ENCODE measurements at regions not wholly inside any gene's neighbourhood (a gene's known extent, or its start where the extent isn't known, plus 50 kb on each side); places are given as distances from the start of the nearest gene placed in this dataset.

DNA sequence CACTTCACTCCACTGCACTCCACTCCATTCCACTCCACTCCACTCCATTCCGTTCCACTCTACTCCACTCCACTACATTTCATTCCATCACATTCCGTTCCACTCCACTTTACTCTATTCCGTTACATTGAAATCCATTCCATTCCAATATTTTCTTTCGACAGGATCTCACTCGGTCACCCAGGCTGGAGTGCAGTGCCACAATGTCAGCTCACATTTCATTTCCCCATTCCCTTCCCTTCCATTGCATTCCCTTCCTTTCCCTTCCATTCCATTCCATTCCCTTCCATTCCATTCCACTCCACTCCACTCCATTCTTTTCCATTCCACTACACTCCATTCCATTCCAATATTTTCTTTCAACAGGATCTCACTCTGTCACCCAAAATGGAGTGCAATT, 1407.6 kb upstream of the USP9Y start:
- TF ChIP-seq, protein P1, sequence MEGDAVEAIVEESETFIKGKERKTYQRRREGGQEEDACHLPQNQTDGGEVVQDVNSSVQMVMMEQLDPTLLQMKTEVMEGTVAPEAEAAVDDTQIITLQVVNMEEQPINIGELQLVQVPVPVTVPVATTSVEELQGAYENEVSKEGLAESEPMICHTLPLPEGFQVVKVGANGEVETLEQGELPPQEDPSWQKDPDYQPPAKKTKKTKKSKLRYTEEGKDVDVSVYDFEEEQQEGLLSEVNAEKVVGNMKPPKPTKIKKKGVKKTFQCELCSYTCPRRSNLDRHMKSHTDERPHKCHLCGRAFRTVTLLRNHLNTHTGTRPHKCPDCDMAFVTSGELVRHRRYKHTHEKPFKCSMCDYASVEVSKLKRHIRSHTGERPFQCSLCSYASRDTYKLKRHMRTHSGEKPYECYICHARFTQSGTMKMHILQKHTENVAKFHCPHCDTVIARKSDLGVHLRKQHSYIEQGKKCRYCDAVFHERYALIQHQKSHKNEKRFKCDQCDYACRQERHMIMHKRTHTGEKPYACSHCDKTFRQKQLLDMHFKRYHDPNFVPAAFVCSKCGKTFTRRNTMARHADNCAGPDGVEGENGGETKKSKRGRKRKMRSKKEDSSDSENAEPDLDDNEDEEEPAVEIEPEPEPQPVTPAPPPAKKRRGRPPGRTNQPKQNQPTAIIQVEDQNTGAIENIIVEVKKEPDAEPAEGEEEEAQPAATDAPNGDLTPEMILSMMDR (IDR thresholded peaks at IDR 0.05; ENCODE audit: insufficient read depth, low read depth, low read length, missing control alignments), result no peak
- H3K4me3 ChIP-seq (ENCODE audit: low read depth, low read length), result no peak overlapping the region
- DNase-seq (ENCODE audit: low read depth), result no peak

DNA sequence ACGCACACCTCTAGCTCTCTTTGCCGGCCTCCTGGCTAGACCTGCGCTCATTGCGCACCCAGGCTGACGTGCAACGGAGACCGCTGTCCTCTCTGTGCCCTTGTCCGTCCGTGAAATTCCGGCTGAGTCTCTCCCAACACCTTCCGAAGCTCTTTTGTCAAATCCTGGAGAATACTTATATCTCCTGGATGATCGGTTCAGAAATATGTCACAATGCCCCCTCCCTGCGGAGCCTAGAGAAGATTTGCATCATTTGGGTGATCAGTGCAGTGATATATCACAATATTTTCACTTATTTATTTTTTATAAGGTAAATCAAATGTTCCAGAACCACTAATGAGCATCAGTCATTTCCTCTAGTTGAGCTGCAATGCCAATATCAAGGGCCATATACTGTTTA, 1366.9 kb upstream of the USP9Y start:
- H3K4me3 ChIP-seq (ENCODE audit: low read depth, low read length), result no peak overlapping the region
- TF ChIP-seq, protein P1 (IDR thresholded peaks at IDR 0.05; ENCODE audit: insufficient read depth, low read depth, low read length, missing control alignments), result no peak
- peak; percentile 4 for DNase-seq (ENCODE audit: low read depth)
